Lower leg skin (tissue), 3 donors: ENCODE measurements at regions not wholly inside any gene's neighbourhood (a gene's known extent, or its start where the extent isn't known, plus 50 kb on each side); places are given as distances from the start of the nearest gene placed in this dataset.

Experiments
- POLR2A ChIP-seq, 2 donors: fragments of 450-650 bp; IDR thresholded peaks; one replicate each; pipeline ENCODE4 v1.6.1; 2016 to 2017; ENCODE audit warnings: antibody characterized with exemption in 2 of 2, mild to moderate bottlenecking in 1 of 2, moderate library complexity in 1 of 2
- TF ChIP-seq, protein P1 (sequence below), 3 donors: fragments of 450-650 bp; IDR thresholded peaks; one replicate each; pipeline ENCODE4 v1.5.1; 2016; ENCODE audit warnings: antibody characterized with exemption in 3 of 3, mild to moderate bottlenecking in 3 of 3, moderate library complexity in 2 of 3

DNA sequence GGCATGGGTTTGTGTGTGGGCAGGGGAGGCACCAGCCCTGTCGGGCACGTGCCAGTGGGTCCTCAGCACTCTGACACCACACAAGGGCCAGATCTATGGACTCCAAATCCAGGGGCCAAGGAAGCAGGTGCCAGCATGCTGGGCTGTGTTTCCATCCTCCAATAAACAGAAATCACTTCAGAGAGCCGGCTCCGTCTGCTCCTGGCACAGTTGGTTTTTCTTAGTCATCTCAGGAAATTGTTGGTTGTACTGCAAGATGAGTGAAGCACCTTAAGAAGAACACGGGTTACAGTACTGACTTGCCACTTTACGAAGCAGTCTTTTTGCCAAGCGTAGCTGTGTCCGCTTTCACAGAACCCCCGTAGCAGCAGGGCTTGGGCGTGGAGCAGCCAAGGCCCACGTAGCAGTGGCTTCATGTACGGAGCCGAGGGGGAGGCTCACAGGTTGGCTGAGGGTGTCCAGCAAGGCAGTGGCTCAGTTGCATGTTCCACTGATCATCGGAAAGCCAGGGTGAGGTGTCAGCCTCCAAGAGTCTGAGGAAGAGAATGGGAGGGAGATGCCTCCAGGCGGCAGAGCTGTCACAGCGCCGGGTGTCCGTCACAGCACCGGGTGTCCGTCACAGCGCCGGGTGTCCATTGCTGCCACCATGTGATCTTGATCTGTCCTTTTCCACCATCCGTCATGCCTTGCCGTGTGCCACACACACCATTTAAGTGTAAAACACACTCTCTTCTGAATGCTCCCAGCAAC lies 314.9 kb downstream of the CTTN start:
- TF ChIP-seq POLR2A (IDR thresholded peaks at IDR 0.05) = no peak
- TF ChIP-seq, protein P1, sequence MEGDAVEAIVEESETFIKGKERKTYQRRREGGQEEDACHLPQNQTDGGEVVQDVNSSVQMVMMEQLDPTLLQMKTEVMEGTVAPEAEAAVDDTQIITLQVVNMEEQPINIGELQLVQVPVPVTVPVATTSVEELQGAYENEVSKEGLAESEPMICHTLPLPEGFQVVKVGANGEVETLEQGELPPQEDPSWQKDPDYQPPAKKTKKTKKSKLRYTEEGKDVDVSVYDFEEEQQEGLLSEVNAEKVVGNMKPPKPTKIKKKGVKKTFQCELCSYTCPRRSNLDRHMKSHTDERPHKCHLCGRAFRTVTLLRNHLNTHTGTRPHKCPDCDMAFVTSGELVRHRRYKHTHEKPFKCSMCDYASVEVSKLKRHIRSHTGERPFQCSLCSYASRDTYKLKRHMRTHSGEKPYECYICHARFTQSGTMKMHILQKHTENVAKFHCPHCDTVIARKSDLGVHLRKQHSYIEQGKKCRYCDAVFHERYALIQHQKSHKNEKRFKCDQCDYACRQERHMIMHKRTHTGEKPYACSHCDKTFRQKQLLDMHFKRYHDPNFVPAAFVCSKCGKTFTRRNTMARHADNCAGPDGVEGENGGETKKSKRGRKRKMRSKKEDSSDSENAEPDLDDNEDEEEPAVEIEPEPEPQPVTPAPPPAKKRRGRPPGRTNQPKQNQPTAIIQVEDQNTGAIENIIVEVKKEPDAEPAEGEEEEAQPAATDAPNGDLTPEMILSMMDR (IDR thresholded peaks at IDR 0.05) = no peak
